Neuron (in vitro differentiated cells): ENCODE measurements at regions not wholly inside any gene's neighbourhood (a gene's known extent, or its start where the extent isn't known, plus 50 kb on each side); places are given as distances from the start of the nearest gene placed in this dataset.

ENCODE experiments used
- H2AFZ ChIP-seq: one replicate; pipeline ENCODE4 v1.6.1; 2013; ENCODE audit warnings: low read depth, mild to moderate bottlenecking, inconsistent platforms, low read length, moderate library complexity
- H3K27me3 ChIP-seq: one replicate; pipeline ENCODE4 v1.6.1; 2013; ENCODE audit warnings: low read length; ENCODE audit not compliant: insufficient read depth
- H3K36me3 ChIP-seq: one replicate; pipeline ENCODE4 v1.6.1; 2013; ENCODE audit warnings: low read length; ENCODE audit not compliant: insufficient read depth
- H3K4me1 ChIP-seq: one replicate; pipeline ENCODE4 v1.6.1; 2013; ENCODE audit warnings: low read length; ENCODE audit not compliant: insufficient read depth
- H3K4me3 ChIP-seq: 2 replicates; pipeline ENCODE4 v1.5.1; 2013; ENCODE audit warnings: mild to moderate bottlenecking, low read length, moderate library complexity
- H3K9me3 ChIP-seq: one replicate; pipeline ENCODE4 v1.6.1; 2013; ENCODE audit warnings: low read length

DNA sequence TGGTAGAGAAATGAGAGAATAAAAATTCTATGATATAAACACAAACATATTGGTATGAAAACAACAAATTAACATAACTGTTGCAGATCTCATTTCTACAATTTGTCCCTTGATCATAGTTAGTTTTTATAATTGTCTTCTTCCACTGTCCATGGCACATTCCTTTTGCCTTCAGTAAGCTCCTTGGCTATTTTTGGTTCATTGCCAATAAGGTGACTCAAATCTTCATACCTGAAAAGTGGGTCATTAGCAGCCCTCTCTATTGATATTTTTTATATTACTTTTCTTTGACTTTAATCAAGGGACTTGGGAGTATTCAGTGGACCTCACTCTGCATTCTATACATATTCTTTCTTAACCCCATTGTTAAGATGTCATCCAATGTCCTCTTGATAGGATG is 552.9 kb downstream of the TDRD15 start:
- H3K9me3 ChIP-seq, result no peaks in the 10 kb centered on the region
- no peaks in the 10 kb centered on the region for H3K27me3 ChIP-seq
- H2AFZ ChIP-seq, result no peak overlapping the region
- no peaks in the 10 kb centered on the region for H3K36me3 ChIP-seq
- no peak overlapping the region for H3K4me3 ChIP-seq
- peaks cover 7% of the 10 kb centered on the region for H3K4me1 ChIP-seq

- H3K36me3 ChIP-seq, result no peaks in the 10 kb centered on the region
- no peak overlapping the region for H2AFZ ChIP-seq
- no peaks in the 10 kb centered on the region for H3K27me3 ChIP-seq
- no peaks in the 10 kb centered on the region for H3K9me3 ChIP-seq
- H3K4me3 ChIP-seq, result no peak overlapping the region
- H3K4me1 ChIP-seq, result no peaks in the 10 kb centered on the region
Measured at GRCh38 chr2:21683838-21684237, 560.1 kb downstream of the TDRD15 start.

- no peak overlapping the region for H3K4me3 ChIP-seq
- H3K27me3 ChIP-seq, result no peaks in the 10 kb centered on the region
- no peaks in the 10 kb centered on the region for H3K9me3 ChIP-seq
- no peak overlapping the region for H2AFZ ChIP-seq
- H3K4me1 ChIP-seq, result no peaks in the 10 kb centered on the region
- H3K36me3 ChIP-seq, result no peaks in the 10 kb centered on the region
Measured at GRCh38 chr2:21687589-21687988, 563.8 kb downstream of the TDRD15 start.

- H2AFZ ChIP-seq, result no peak overlapping the region
- no peak overlapping the region for H3K4me3 ChIP-seq
- H3K4me1 ChIP-seq, result no peaks in the 10 kb centered on the region
- H3K27me3 ChIP-seq, result no peaks in the 10 kb centered on the region
- no peaks in the 10 kb centered on the region for H3K36me3 ChIP-seq
- no peaks in the 10 kb centered on the region for H3K9me3 ChIP-seq
Measured at GRCh38 chr2:21690005-21690404, 566.2 kb downstream of the TDRD15 start.

DNA sequence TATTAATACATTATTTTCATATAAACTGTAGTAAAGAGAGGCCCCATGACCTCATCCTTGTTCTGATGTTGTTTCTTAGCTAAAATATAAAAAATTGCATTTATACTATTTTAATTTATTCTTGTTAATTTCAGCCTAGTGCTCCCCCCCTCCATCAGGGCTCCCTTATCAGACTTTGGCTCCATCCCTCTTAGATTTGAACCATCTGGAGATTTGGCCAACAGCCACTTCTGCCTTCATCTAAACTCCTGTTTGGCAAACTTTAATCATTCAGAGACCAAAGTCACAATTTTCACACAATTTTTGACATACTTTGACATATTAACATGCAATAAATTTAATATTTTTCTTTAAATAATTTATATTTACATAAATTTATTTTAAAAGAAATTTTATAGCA is 569.3 kb downstream of the TDRD15 start:
- no peaks in the 10 kb centered on the region for H3K4me1 ChIP-seq
- no peaks in the 10 kb centered on the region for H3K9me3 ChIP-seq
- no peak overlapping the region for H2AFZ ChIP-seq
- H3K4me3 ChIP-seq, result no peak overlapping the region
- no peaks in the 10 kb centered on the region for H3K27me3 ChIP-seq
- H3K36me3 ChIP-seq, result no peaks in the 10 kb centered on the region

DNA sequence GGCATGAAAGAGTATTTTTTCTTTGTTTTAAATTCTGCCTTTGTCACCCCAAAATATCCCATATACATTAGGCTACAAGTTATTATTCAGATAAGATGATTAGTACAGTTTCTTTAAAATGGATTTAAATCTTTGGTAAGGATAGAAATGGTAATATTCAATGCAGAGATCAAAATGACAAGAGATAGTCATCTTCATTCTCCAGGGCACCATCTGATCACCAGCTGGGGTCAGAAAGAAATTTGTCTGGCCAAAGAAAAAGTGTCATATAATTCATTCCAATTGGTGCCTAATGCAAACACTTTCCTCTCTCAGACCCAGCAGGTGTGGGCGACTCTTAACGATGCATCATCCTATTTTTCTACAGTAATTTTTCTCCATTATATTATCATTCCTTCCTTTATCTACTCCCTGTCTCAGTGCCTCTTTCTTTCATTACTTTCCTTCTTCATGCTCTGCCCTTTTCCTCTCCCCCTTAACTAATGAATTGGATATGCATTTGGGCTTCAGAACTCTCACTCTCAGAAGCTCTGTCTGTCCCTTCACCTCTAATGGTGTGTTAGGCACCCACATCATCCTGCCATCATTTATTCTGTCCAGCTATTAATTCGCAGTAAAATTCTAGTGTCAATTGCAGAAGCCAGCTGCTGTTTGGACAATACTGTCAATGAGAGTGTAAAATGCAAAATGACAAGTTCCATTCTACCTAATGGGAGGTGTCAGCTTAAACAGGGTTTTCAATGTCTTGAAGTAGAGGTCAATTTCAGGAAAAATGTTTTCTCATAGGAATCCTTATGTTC is 570.5 kb downstream of the TDRD15 start:
- Histone ChIP-seq H3K36me3 (no peaks in the 10 kb centered on the region), H3K4me3 (no peak overlapping the region), H2AFZ (no peak overlapping the region), H3K9me3 (no peaks in the 10 kb centered on the region), H3K27me3 (no peaks in the 10 kb centered on the region), H3K4me1 (no peaks in the 10 kb centered on the region)

DNA sequence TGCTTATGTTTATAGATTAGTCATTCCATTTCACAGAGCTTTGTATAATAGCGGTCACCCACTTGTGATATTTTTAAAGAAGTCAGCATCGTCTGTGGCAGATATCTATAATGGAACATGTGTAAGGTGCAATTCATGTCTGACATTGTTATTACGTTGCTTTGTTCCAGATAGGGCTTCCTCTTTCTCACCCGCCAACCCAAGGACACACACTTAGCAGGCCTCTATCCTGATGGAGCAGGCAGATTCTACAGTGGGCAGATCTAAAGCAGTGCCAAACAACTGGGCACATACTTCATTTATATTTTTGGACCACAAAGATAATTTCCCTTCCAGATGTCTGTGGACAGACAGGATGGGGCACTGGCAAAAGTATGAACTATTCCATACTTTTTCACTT is 573.1 kb downstream of the TDRD15 start:
- Histone ChIP-seq H3K4me3 (no peak overlapping the region), H3K36me3 (no peaks in the 10 kb centered on the region), H3K27me3 (no peaks in the 10 kb centered on the region), H2AFZ (no peak overlapping the region), H3K4me1 (no peaks in the 10 kb centered on the region), H3K9me3 (no peaks in the 10 kb centered on the region)

GRCh38 chr2:21700644-21701043 is 576.9 kb downstream of the TDRD15 start:
- H2AFZ ChIP-seq, result no peak overlapping the region
- no peaks in the 10 kb centered on the region for H3K36me3 ChIP-seq
- H3K9me3 ChIP-seq, result no peaks in the 10 kb centered on the region
- no peaks in the 10 kb centered on the region for H3K4me1 ChIP-seq
- no peak overlapping the region for H3K4me3 ChIP-seq
- no peaks in the 10 kb centered on the region for H3K27me3 ChIP-seq

DNA sequence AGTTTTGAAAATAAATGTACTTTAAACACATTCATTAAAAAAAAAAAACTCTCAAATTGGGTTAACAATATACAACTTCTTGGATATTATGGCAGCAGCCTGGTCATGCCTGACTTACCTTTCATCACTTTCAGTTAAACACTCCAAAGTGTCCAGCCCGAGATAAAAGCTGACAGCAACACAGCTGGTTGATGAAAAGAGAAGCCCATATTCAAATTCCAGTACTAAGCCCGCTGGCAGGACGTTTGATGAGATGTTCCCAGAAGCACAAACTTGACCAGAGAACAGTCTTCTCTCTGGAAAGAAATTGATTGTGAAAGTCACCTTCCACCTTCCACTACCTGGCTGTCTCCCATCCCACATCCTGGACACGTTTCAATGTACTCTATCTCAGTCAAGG is 586.3 kb downstream of the TDRD15 start:
- Histone ChIP-seq H3K4me3 (no peak overlapping the region), H3K27me3 (no peaks in the 10 kb centered on the region), H3K36me3 (no peaks in the 10 kb centered on the region), H2AFZ (no peak overlapping the region), H3K9me3 (no peaks in the 10 kb centered on the region), H3K4me1 (no peaks in the 10 kb centered on the region)

DNA sequence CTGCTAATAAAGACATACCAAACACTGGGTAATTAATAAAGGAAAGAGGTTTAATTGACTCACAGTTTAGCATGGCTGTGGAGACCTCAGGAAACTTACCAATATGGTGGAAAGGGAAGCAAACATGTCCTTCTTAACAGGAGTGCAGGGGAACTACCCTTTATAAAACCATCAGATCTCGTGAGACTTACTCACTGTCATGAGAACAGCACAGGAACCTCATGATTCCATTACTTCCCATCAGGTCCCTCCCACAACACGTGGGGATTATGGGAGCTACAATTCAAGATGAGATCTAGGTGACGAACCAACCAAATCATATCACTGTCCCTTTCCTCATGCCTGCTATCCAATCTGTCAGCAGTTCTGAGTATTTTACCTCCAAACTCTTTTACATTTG is 586.7 kb downstream of the TDRD15 start:
- no peaks in the 10 kb centered on the region for H3K36me3 ChIP-seq
- no peaks in the 10 kb centered on the region for H3K9me3 ChIP-seq
- no peaks in the 10 kb centered on the region for H3K27me3 ChIP-seq
- no peaks in the 10 kb centered on the region for H3K4me1 ChIP-seq
- no peak overlapping the region for H2AFZ ChIP-seq
- H3K4me3 ChIP-seq, result no peak overlapping the region

GRCh38 chr2:21715887-21716286 is 592.1 kb downstream of the TDRD15 start:
- Histone ChIP-seq H3K36me3 (no peaks in the 10 kb centered on the region), H3K9me3 (no peaks in the 10 kb centered on the region), H3K27me3 (no peaks in the 10 kb centered on the region), H3K4me3 (no peak overlapping the region), H3K4me1 (peaks cover 6% of the 10 kb centered on the region), H2AFZ (no peak overlapping the region)

DNA sequence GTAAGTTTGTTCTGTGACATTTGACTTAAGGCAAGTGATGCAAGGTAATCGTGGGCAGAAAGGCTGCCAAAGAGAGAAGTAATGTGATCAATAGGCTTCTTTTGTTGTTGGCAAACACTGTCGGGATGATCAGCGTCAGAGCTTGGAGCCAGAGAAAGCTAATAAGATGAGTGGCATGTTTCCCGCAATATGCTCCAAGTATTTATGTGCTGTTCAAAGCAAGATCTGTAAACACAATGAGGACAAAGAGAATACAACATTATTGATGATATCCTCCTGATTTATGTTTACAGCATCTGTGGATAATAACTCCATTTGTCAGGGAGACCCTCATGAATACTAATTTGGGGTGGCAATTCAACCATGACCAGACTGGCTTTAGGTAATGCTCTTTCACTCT is 603.3 kb downstream of the TDRD15 start:
- H3K27me3 ChIP-seq, result no peaks in the 10 kb centered on the region
- no peaks in the 10 kb centered on the region for H3K9me3 ChIP-seq
- no peaks in the 10 kb centered on the region for H3K36me3 ChIP-seq
- H2AFZ ChIP-seq, result no peak overlapping the region
- no peaks in the 10 kb centered on the region for H3K4me1 ChIP-seq
- H3K4me3 ChIP-seq, result no peak overlapping the region

GRCh38 chr2:21728133-21728532 is 604.4 kb downstream of the TDRD15 start:
- Histone ChIP-seq H2AFZ (no peak overlapping the region), H3K36me3 (no peaks in the 10 kb centered on the region), H3K4me3 (no peak overlapping the region), H3K4me1 (no peaks in the 10 kb centered on the region), H3K27me3 (no peaks in the 10 kb centered on the region), H3K9me3 (no peaks in the 10 kb centered on the region)

DNA sequence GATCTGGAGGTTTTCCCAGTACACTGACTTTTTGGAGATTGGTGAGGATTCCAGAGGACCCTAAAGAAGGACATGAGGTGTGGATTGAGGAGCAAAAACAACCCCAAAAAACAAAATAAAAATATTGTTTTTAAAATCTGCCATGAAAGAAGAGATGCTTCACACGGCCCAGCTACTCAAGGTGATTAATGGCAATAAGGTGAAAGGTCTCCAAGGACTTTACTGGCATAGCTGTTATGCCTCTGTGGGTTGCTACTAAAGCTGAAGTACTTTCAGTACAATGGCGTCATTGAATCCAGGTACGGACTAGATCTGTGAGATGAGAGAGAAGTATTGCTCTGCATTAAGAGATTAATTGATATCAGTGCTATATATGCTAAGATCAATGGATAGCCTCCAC is 606.4 kb downstream of the TDRD15 start:
- Histone ChIP-seq H2AFZ (no peak overlapping the region), H3K9me3 (no peaks in the 10 kb centered on the region), H3K4me1 (no peaks in the 10 kb centered on the region), H3K27me3 (no peaks in the 10 kb centered on the region), H3K36me3 (no peaks in the 10 kb centered on the region), H3K4me3 (no peak overlapping the region)
